ENCODE measurements at regions not wholly inside any gene's neighbourhood (a gene's known extent, or its start where the extent isn't known, plus 50 kb on each side); places are given as distances from the start of the nearest gene placed in this dataset.

DNA sequence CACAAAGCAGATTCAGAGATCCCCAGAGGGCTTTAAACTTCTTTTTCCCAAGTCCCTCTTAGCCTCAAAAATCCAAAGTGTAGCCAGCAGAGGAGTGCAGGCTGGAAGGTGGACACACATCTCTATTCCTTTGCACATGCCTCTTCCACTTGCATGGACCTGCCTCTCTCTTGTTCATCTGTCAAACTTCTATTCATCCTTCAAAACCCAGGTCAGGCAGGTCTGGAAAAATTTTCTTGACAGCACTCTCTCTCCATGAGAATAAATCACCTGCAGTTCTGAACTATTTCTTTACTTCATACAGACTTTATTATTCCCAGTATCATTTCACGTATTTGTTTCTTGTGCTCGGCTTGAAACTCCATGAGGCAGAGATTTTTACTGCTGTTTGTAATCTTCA is 127.5 kb downstream of the SS18 start:
- H3K4me3 Mint-ChIP-seq = no peak overlapping the region
- no peaks in the 10 kb centered on the region for H3K36me3 Mint-ChIP-seq (ENCODE audit: low read depth)
- H3K9me3 Mint-ChIP-seq = no peaks in the 10 kb centered on the region
- peaks cover 16% of the 10 kb centered on the region for H3K27me3 Mint-ChIP-seq
- H3K4me1 Mint-ChIP-seq (ENCODE audit: low read depth) = no peaks in the 10 kb centered on the region
- no peak for DNase-seq
- no peak overlapping the region for H3K27ac Mint-ChIP-seq

- Mint-ChIP-seq H3K4me3 (no peak overlapping the region), H3K27ac (no peak overlapping the region), H3K36me3 (ENCODE audit: low read depth) (no peaks in the 10 kb centered on the region), H3K27me3 (peaks cover 16% of the 10 kb centered on the region), H3K4me1 (ENCODE audit: low read depth) (no peaks in the 10 kb centered on the region), H3K9me3 (no peaks in the 10 kb centered on the region)
- DNase-seq = no peak
Measured at GRCh38 chr18:25962176-25962575, 128.2 kb downstream of the SS18 start.

DNA sequence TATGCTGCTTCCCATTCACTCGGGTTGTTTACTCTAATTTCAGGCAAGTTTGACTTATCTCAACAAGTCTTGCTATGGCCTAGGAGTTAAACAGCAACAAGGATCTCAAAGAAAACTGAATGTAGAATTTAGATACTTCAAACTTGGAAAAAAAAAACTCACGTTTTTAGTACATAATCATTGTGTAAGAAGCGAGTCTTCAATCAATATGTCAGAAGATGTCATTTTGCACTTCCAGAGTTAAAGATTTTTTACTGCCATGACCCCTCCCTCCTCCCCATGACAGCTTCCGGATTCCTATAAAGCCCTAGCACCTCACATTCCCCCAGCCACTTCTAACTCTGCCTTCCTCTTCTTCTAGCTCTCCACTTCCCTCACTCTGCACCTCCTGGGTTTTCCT is 133.4 kb downstream of the SS18 start:
- Mint-ChIP-seq H3K4me3 (no peak overlapping the region), H3K27me3 (no peaks in the 10 kb centered on the region), H3K9me3 (no peaks in the 10 kb centered on the region), H3K36me3 (ENCODE audit: low read depth) (no peaks in the 10 kb centered on the region), H3K4me1 (ENCODE audit: low read depth) (peaks cover 12% of the 10 kb centered on the region), H3K27ac (no peak overlapping the region)
- DNase-seq = no peak

GRCh38 chr18:25953111-25953510 is 137.3 kb downstream of the SS18 start:
- H3K4me1 Mint-ChIP-seq (ENCODE audit: low read depth) = peaks cover 12% of the 10 kb centered on the region
- no peaks in the 10 kb centered on the region for H3K9me3 Mint-ChIP-seq
- no peaks in the 10 kb centered on the region for H3K36me3 Mint-ChIP-seq (ENCODE audit: low read depth)
- no peak overlapping the region for H3K27ac Mint-ChIP-seq
- H3K27me3 Mint-ChIP-seq = no peaks in the 10 kb centered on the region
- H3K4me3 Mint-ChIP-seq = no peak overlapping the region
- DNase-seq = no peak

GRCh38 chr18:25950321-25950720 is 140.1 kb downstream of the SS18 start:
- Mint-ChIP-seq H3K36me3 (ENCODE audit: low read depth) (no peaks in the 10 kb centered on the region), H3K4me1 (ENCODE audit: low read depth) (peaks cover 12% of the 10 kb centered on the region), H3K9me3 (no peaks in the 10 kb centered on the region), H3K4me3 (no peak overlapping the region), H3K27me3 (no peaks in the 10 kb centered on the region), H3K27ac (no peak overlapping the region)
- DNase-seq = no peak

DNA sequence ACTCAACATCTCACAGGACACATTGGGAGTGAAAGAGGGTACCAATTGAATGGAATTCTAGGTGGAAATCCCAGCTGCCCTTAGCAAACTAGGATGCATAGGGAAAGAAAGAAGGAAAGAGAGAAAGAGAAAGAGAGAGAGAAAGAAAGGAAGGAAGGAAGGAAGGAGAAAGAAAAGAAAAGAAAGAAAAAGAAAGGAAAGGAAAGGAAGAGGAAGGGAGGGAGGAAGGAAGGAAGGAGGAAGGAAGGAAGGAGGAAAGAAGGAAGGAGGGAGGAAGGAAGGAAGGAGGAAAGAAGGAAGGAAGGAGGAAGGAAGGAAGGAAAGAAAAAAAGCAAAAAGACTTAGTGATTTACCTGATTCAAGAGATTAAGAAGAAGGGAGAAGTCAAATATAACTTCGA is 143.9 kb downstream of the SS18 start:
- H3K4me3 Mint-ChIP-seq = no peak overlapping the region
- no peaks in the 10 kb centered on the region for H3K9me3 Mint-ChIP-seq
- H3K36me3 Mint-ChIP-seq (ENCODE audit: low read depth) = no peaks in the 10 kb centered on the region
- no peak for DNase-seq
- H3K4me1 Mint-ChIP-seq (ENCODE audit: low read depth) = no peaks in the 10 kb centered on the region
- H3K27ac Mint-ChIP-seq = no peak overlapping the region
- no peaks in the 10 kb centered on the region for H3K27me3 Mint-ChIP-seq

DNA sequence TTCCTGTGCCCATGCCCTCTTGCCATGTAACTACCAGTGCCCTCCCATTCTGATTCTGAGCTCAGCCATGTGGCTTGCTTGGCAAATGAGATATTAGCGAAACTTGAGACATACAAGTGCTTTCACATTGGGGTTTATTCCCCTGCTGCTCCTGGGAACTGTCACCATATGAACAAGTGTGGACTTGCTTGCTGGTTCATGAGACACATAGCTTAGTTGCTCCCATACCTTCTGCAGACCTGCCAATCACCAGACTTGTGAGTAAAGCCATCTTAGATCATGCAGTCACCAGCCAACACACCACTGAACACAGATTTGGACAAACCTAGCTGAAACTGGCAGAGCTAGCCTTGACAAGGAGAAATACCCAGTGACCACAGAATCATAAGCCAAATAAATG is 155.1 kb downstream of the SS18 start:
- no peaks in the 10 kb centered on the region for H3K9me3 Mint-ChIP-seq
- DNase-seq = no peak
- no peaks in the 10 kb centered on the region for H3K36me3 Mint-ChIP-seq (ENCODE audit: low read depth)
- no peak overlapping the region for H3K4me3 Mint-ChIP-seq
- H3K4me1 Mint-ChIP-seq (ENCODE audit: low read depth) = no peaks in the 10 kb centered on the region
- peaks cover 20% of the 10 kb centered on the region for H3K27me3 Mint-ChIP-seq
- no peak overlapping the region for H3K27ac Mint-ChIP-seq

- Mint-ChIP-seq H3K36me3 (ENCODE audit: low read depth) (no peaks in the 10 kb centered on the region), H3K27me3 (peaks cover 6% of the 10 kb centered on the region), H3K4me3 (no peak overlapping the region), H3K27ac (no peak overlapping the region), H3K4me1 (ENCODE audit: low read depth) (no peaks in the 10 kb centered on the region), H3K9me3 (no peaks in the 10 kb centered on the region)
- no peak for DNase-seq
Measured at GRCh38 chr18:25931126-25931525, 159.3 kb downstream of the SS18 start.

- Mint-ChIP-seq H3K4me1 (ENCODE audit: low read depth) (no peaks in the 10 kb centered on the region), H3K27ac (no peak overlapping the region), H3K27me3 (no peaks in the 10 kb centered on the region), H3K4me3 (no peak overlapping the region), H3K9me3 (no peaks in the 10 kb centered on the region), H3K36me3 (ENCODE audit: low read depth) (no peaks in the 10 kb centered on the region)
- DNase-seq = no peak
Measured at GRCh38 chr18:25929787-25930186, 160.6 kb downstream of the SS18 start.

DNA sequence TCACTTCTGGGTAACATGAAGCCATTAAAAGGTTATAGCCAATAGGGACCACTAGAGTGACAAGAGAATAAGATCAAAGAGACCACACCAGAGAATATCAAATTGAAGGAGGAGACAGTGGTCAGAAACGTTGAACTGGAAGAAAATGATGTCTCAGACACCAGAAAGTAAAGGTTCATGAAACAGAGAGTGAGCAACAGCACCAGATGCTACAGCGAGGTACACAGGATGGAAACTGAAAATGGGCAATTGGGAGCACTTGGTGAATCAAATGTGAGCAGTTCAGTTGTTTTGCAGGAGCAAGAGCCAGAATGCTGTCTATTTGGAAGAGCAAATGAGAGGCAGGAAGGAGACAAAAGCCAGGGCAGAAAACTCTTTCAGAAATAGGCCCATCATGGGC is 162.6 kb downstream of the SS18 start:
- DNase-seq = no peak
- Mint-ChIP-seq H3K36me3 (ENCODE audit: low read depth) (no peaks in the 10 kb centered on the region), H3K9me3 (no peaks in the 10 kb centered on the region), H3K27ac (no peak overlapping the region), H3K4me3 (no peak overlapping the region), H3K4me1 (ENCODE audit: low read depth) (no peaks in the 10 kb centered on the region), H3K27me3 (no peaks in the 10 kb centered on the region)

DNA sequence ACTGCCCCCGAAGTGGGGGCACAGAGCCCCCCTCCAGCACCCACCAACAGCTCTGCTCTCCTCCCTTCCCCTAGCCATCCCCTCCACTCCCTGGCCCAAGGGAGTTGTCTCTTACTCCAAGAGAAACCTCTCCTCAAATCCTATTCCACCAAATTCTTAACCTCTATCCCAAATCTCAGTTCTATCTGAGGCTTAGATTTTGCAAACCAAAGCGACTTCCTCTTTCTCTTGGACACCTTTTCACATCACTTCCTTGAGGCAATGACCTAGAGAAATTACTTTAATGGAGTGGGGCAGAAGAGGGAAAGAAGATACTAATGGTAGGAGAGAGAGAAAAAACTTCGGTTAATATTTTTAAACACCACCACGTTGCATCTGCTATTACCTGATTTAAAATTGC is 167.2 kb downstream of the SS18 start:
- no peaks in the 10 kb centered on the region for H3K36me3 Mint-ChIP-seq (ENCODE audit: low read depth)
- no peak overlapping the region for H3K27ac Mint-ChIP-seq

DNA sequence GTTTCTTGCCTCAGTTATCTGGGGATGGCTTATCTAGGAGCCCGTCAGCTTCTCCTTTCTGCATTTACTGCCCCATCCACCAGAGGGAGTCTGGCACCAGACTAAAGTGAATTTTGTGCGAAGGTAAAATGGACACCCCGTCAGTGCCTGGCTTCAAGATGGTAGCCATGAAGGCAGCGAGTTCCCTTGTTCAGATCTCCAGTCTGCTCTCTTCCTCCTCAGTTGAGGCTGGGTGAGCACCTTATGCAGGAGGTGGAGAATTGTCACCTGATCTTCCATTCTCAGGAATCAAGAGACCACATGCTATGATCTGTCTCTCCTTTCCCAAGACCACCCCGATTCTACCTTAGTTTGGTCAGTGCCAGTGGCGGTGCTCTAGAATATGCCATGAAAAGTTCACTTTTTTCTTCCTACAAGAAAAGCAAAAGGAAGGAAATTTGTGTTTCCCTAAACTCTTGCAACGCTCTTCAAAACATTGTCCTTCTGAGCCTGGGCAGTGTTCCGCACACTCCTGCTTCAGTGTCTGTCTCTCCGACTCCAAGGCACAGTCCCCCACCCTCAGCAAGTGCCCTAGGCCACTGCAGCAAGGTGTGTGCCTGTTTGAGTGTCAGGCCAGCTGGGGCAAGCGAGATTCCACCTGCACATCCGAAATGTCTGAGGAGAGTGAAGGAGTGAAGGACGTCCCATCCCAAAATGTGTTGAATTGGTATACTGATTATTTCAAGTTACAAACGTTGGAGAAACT is 168.6 kb downstream of the SS18 start:
- DNase-seq = peak; percentile 41
- H3K4me1 Mint-ChIP-seq (ENCODE audit: low read depth) = no peaks in the 10 kb centered on the region
- no peak overlapping the region for H3K27ac Mint-ChIP-seq
- H3K9me3 Mint-ChIP-seq = no peaks in the 10 kb centered on the region
- H3K27me3 Mint-ChIP-seq = peaks cover 4% of the 10 kb centered on the region
- no peak overlapping the region for H3K4me3 Mint-ChIP-seq
- H3K36me3 Mint-ChIP-seq (ENCODE audit: low read depth) = no peaks in the 10 kb centered on the region

More for the DNA sequence above, 167.2 kb downstream of the SS18 start:
- no peak for DNase-seq
- no peaks in the 10 kb centered on the region for H3K4me1 Mint-ChIP-seq (ENCODE audit: low read depth)
- peaks cover 4% of the 10 kb centered on the region for H3K27me3 Mint-ChIP-seq
- no peak overlapping the region for H3K4me3 Mint-ChIP-seq
- H3K9me3 Mint-ChIP-seq = no peaks in the 10 kb centered on the region

DNA sequence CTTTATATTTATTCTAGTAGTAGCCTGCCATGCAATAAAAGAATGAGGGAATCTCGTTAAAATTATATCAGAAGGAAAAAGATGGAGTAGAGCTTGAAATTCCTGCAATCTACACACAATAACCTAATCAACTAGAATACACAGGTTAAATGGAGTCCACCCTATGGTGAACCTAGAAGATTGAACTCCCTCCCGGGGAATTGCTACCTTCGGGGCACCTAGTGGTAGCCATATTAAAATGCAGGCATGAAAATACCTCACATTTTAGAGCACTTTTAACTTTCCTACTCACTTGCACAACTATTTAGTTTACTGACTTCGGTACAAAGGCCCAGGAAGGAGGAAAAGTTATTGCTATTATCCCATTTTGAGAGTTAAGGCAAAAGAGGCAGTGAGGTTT is 174.5 kb downstream of the SS18 start:
- no peak overlapping the region for H3K27ac Mint-ChIP-seq
- H3K4me1 Mint-ChIP-seq (ENCODE audit: low read depth) = no peaks in the 10 kb centered on the region

DNA sequence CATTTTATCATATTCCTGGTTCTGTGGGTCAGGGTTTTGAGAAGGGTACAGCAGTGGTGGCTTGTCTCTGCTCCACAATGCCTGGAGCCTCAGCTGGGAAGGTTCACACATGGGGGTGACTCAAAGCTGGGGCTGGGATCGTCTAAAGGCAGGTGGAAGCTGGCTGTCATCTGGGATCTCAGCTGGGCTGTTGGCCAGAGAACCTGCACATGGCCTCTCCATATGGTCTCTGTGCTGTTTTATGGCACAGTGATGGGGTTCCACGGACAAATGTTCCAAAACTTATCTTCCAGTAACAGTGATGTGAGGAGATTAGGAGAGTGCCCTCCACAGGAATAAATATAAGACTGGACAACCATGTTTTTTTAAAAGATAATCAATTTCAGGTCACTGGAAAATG is 191.4 kb downstream of the SS18 start:
- peaks cover 8% of the 10 kb centered on the region for H3K9me3 Mint-ChIP-seq
- H3K27me3 Mint-ChIP-seq = peaks cover 23% of the 10 kb centered on the region

More for the DNA sequence above, 174.5 kb downstream of the SS18 start:
- Mint-ChIP-seq H3K36me3 (ENCODE audit: low read depth) (no peaks in the 10 kb centered on the region), H3K27me3 (peaks cover 8% of the 10 kb centered on the region), H3K9me3 (no peaks in the 10 kb centered on the region), H3K4me3 (no peak overlapping the region)
- no peak for DNase-seq

DNA sequence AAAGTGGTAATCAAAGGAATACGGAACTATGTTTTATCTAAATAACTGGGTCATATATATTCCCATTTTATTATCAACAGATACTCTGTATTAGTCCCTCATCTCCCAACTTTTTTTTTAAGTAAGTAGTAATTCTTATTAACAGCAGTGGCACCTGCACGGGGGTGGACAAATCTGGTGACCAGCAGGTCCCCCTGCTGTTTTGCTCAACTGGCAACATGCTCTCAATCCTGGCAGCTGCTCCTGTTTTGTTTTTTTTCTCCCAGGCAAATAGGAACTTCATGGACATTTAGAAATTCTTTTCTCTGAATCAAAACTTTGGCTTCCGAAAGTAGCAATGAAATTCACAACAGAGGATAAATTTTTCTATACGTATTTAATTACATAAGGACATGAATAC is 193.5 kb downstream of the SS18 start:
- no peaks in the 10 kb centered on the region for H3K4me1 Mint-ChIP-seq (ENCODE audit: low read depth)
- H3K27ac Mint-ChIP-seq = no peak overlapping the region
- peaks cover 8% of the 10 kb centered on the region for H3K9me3 Mint-ChIP-seq
- no peaks in the 10 kb centered on the region for H3K36me3 Mint-ChIP-seq (ENCODE audit: low read depth)
- no peak overlapping the region for H3K4me3 Mint-ChIP-seq
- H3K27me3 Mint-ChIP-seq = peaks cover 23% of the 10 kb centered on the region
- DNase-seq = no peak

More for the DNA sequence above, 191.4 kb downstream of the SS18 start:
- DNase-seq = no peak
- H3K27ac Mint-ChIP-seq = no peak overlapping the region
- no peak overlapping the region for H3K4me3 Mint-ChIP-seq
- H3K4me1 Mint-ChIP-seq (ENCODE audit: low read depth) = no peaks in the 10 kb centered on the region
- H3K36me3 Mint-ChIP-seq (ENCODE audit: low read depth) = no peaks in the 10 kb centered on the region

Data from activated T-cell treated with anti-CD3 and anti-CD28 coated beads, Interleukin-2, amount 50 U/mL, for 24 hours (primary cell).